ENCODE measurements at regions not wholly inside any gene's neighbourhood (a gene's known extent, or its start where the extent isn't known, plus 50 kb on each side); places are given as distances from the start of the nearest gene placed in this dataset.

- H3K27ac ChIP-seq (ENCODE audit: low read length), result no peak overlapping the region
- ATAC-seq, result no peak
- H3K36me3 ChIP-seq (ENCODE audit: control insufficient read depth, insufficient read depth, low read length), result no peaks in the 10 kb centered on the region
- H3K4me1 ChIP-seq (ENCODE audit: control insufficient read depth, insufficient read depth, low read length), result no peaks in the 10 kb centered on the region
- POLR2A ChIA-PET, result no interaction called here
- CTCF ChIA-PET, result no interaction called here
- DNase-seq (ENCODE audit: low read depth, low spot score), result no peak
- H3K27me3 ChIP-seq (ENCODE audit: control insufficient read depth, insufficient read depth, low read length), result no peaks in the 10 kb centered on the region
- H3K4me3 ChIP-seq (ENCODE audit: low read depth in 2 of 2, low read length in 2 of 2), result no peak overlapping the region
- in situ Hi-C loops (cut with HindIII; ENCODE audit: low pct_unique_long_range_greater_than_20kb, low sequenced_read_pairs) (no loop called here), intact Hi-C loops (cut with micrococcal nuclease; ENCODE audit: unreplicated experiment) (no loop called here)
- H3K9me3 ChIP-seq (ENCODE audit: control insufficient read depth, insufficient read depth, low read depth, low read length), result no peaks in the 10 kb centered on the region
- no peak for TF ChIP-seq SIN3A (IDR thresholded peaks at IDR 0.05; ENCODE audit: borderline replicate concordance, insufficient read depth, low read depth, low read length)
- BruUV-seq (replicated peaks), result no TSS peak
Measured at GRCh38 chr9:31124389-31124788, 1260.1 kb upstream of the ACO1 start.

DNA sequence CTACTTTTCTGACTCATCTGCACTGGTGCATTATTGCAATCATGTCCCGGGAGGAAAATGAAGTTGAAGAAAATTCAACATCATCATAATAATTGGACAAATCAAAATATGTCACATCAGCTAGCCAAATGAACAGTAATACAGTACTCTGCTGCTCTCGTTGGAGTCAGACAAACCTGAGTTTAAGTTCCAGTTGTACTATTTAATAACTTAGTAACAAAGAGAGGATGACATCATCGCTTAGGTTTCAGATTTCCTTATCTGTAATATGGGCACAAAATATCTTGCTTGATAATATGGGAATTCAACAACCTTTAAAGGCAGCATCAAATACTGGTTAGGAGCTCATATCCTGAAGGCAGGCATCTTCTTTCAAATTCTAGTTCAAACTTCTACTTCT, 1248.9 kb upstream of the ACO1 start:
- in situ Hi-C loops (cut with HindIII; ENCODE audit: low pct_unique_long_range_greater_than_20kb, low sequenced_read_pairs), result no loop called here
- intact Hi-C loops (cut with micrococcal nuclease; ENCODE audit: unreplicated experiment), result no loop called here
- Histone ChIP-seq H3K27me3 (ENCODE audit: control insufficient read depth, insufficient read depth, low read length) (no peaks in the 10 kb centered on the region), H3K27ac (ENCODE audit: low read length) (no peak overlapping the region), H3K4me1 (ENCODE audit: control insufficient read depth, insufficient read depth, low read length) (no peaks in the 10 kb centered on the region), H3K36me3 (ENCODE audit: control insufficient read depth, insufficient read depth, low read length) (no peaks in the 10 kb centered on the region), H3K4me3 (ENCODE audit: low read depth in 2 of 2, low read length in 2 of 2) (no peak overlapping the region), H3K9me3 (ENCODE audit: control insufficient read depth, insufficient read depth, low read depth, low read length) (no peaks in the 10 kb centered on the region; the same call in 1 of the 2 replicates)
- TF ChIP-seq, protein P1, sequence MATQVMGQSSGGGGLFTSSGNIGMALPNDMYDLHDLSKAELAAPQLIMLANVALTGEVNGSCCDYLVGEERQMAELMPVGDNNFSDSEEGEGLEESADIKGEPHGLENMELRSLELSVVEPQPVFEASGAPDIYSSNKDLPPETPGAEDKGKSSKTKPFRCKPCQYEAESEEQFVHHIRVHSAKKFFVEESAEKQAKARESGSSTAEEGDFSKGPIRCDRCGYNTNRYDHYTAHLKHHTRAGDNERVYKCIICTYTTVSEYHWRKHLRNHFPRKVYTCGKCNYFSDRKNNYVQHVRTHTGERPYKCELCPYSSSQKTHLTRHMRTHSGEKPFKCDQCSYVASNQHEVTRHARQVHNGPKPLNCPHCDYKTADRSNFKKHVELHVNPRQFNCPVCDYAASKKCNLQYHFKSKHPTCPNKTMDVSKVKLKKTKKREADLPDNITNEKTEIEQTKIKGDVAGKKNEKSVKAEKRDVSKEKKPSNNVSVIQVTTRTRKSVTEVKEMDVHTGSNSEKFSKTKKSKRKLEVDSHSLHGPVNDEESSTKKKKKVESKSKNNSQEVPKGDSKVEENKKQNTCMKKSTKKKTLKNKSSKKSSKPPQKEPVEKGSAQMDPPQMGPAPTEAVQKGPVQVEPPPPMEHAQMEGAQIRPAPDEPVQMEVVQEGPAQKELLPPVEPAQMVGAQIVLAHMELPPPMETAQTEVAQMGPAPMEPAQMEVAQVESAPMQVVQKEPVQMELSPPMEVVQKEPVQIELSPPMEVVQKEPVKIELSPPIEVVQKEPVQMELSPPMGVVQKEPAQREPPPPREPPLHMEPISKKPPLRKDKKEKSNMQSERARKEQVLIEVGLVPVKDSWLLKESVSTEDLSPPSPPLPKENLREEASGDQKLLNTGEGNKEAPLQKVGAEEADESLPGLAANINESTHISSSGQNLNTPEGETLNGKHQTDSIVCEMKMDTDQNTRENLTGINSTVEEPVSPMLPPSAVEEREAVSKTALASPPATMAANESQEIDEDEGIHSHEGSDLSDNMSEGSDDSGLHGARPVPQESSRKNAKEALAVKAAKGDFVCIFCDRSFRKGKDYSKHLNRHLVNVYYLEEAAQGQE (IDR thresholded peaks at IDR 0.05; ENCODE audit: insufficient read depth in 1 of 2, low read depth in 2 of 2, low read length in 1 of 2), result no peak
- TF ChIP-seq SIN3A (IDR thresholded peaks at IDR 0.05; ENCODE audit: borderline replicate concordance, insufficient read depth, low read depth, low read length) (no peak), CTCF (IDR thresholded peaks at IDR 0.05) (no peak), POLR2AphosphoS5 (IDR thresholded peaks at IDR 0.05; ENCODE audit: low read depth, low read length) (no peak), TCF7L2 (IDR thresholded peaks at IDR 0.05; ENCODE audit: low read depth, low read length) (no peak)
- POLR2A ChIA-PET, result no interaction called here
- ATAC-seq (no peak), DNase-seq (ENCODE audit: low read depth, low spot score) (no peak)
- CTCF ChIA-PET, result no interaction called here
- BruUV-seq (replicated peaks), result no TSS peak

DNA sequence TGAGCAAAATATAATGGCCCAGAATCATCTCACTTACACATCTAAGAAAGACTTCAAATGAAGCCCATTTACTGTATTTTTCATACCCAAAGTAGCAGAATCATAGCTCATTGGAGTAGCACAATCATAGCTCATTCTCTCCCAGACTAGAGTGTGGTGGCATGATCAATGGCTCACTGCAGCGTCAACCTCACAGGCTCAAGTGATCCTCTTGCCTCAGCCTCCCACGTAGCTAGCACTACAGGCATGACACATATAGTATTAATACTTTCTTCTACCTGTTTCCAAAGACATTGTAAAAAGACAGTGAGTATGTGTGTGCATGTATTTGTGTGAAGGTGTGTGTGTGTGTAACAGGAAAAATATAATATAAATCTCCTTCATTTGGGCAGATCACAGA, 1247.9 kb upstream of the ACO1 start:
- ChIA-PET CTCF (no interaction called here), POLR2A (no interaction called here)
- no peaks in the 10 kb centered on the region; the same call in 1 of the 2 replicates for H3K9me3 ChIP-seq (ENCODE audit: control insufficient read depth, insufficient read depth, low read depth, low read length)
- no peak for ATAC-seq
- BruUV-seq (replicated peaks), result no TSS peak
- H3K27ac ChIP-seq (ENCODE audit: low read length), result no peak overlapping the region
- in situ Hi-C loops (cut with HindIII; ENCODE audit: low pct_unique_long_range_greater_than_20kb, low sequenced_read_pairs), result no loop called here
- no peaks in the 10 kb centered on the region for H3K27me3 ChIP-seq (ENCODE audit: control insufficient read depth, insufficient read depth, low read length)
- H3K4me1 ChIP-seq (ENCODE audit: control insufficient read depth, insufficient read depth, low read length), result no peaks in the 10 kb centered on the region
- TF ChIP-seq SIN3A (IDR thresholded peaks at IDR 0.05; ENCODE audit: borderline replicate concordance, insufficient read depth, low read depth, low read length) (no peak), TCF7L2 (IDR thresholded peaks at IDR 0.05; ENCODE audit: low read depth, low read length) (no peak), POLR2AphosphoS5 (IDR thresholded peaks at IDR 0.05; ENCODE audit: low read depth, low read length) (no peak), CTCF (IDR thresholded peaks at IDR 0.05) (no peak)
- TF ChIP-seq, protein P1 (IDR thresholded peaks at IDR 0.05; ENCODE audit: insufficient read depth in 1 of 2, low read depth in 2 of 2, low read length in 1 of 2), result no peak
- H3K36me3 ChIP-seq (ENCODE audit: control insufficient read depth, insufficient read depth, low read length), result no peaks in the 10 kb centered on the region
- H3K4me3 ChIP-seq (ENCODE audit: low read depth in 2 of 2, low read length in 2 of 2), result no peak overlapping the region
- DNase-seq (ENCODE audit: low read depth, low spot score), result no peak
- intact Hi-C loops (cut with micrococcal nuclease; ENCODE audit: unreplicated experiment), result no loop called here
